Activated B cell treated with CpG ODN at 0.5 μM for 24 hours (primary cell): ENCODE measurements at regions not wholly inside any gene's neighbourhood (a gene's known extent, or its start where the extent isn't known, plus 50 kb on each side); places are given as distances from the start of the nearest gene placed in this dataset.
"Not testable (repeated sequence)": the region's sequence is repeated elsewhere in the genome, so short reads cannot be mapped to it uniquely, and the experiment has no call there.

Source experiments
- ATAC-seq: fragments of 200-7000 bp; cut with Tn5 transposase; one replicate; pipeline ENCODE4 v1.10.0; 2021; ENCODE audit warnings: low read depth, mild to moderate bottlenecking, moderate library complexity
- CTCF ChIA-PET: fragments of 350-600 bp; sonication (Branson Sonifier 250); formaldehyde crosslinking; loops from one replicate; lab custom pipeline; 2021; ENCODE audit warnings: antibody characterized with exemption; lab: Charles Lee
- POLR2A ChIA-PET: fragments of 350-600 bp; sonication (Branson Sonifier 250); formaldehyde crosslinking; loops from one replicate; lab custom pipeline; 2021; ENCODE audit warnings: antibody characterized with exemption; lab: Charles Lee
- DNase-seq: peaks from one replicate; pipeline ENCODE4 v3.0.0; 2022
- H3K27ac Mint-ChIP-seq: one replicate; pipeline ENCODE4 v1.8.0; 2020; ENCODE audit warnings: mixed read lengths
- H3K27me3 Mint-ChIP-seq: one replicate; pipeline ENCODE4 v1.8.0; 2021; ENCODE audit warnings: mixed read lengths
- H3K36me3 Mint-ChIP-seq: one replicate; pipeline ENCODE4 v1.8.0; 2021; ENCODE audit warnings: low read depth, mixed read lengths
- H3K4me1 Mint-ChIP-seq: one replicate; pipeline ENCODE4 v1.8.0; 2021; ENCODE audit warnings: mixed read lengths
- H3K4me3 Mint-ChIP-seq: one replicate; pipeline ENCODE4 v1.8.0; 2020; ENCODE audit warnings: mild to moderate bottlenecking, mixed read lengths
- H3K9me3 Mint-ChIP-seq: one replicate; pipeline ENCODE4 v1.8.0; 2020; ENCODE audit warnings: mixed read lengths
- intact Hi-C: fragments of 100-400 bp; cut with micrococcal nuclease; formaldehyde crosslinking; loops from one replicate; pipeline ENCODE4 v1.15.1; 2024
- TF ChIP-seq, protein P1 (sequence below): fragments of 200-600 bp; IDR thresholded peaks from one replicate; pipeline ENCODE4 v1.8.0; 2022; ENCODE audit warnings: antibody characterized with exemption, mild to moderate bottlenecking

DNA sequence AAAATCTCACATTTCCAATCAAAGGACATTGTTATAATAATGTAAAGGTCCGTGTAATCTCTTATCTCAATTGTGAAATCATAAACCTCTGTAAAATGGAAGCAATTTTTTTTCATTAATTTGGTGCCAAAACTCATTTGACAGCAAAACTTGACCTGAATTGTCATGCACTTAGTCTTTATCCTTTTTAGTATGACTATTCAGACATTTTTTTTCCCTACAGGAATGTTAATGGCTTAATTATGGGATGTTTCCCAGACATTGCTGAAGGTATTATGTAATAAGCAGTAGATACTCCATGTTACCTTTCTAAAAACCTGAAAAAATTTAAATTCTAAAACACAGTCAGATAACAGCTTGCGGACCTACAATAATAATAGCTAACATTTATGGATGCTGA, 228.9 kb downstream of the LHFPL1 start:
- POLR2A ChIA-PET, result no interaction called here
- intact Hi-C loops, result loop anchor here (5.0 kb wide), 1 partner anchor 544 kb away; no protein-coding TSS in a partner anchor
- CTCF ChIA-PET, result no interaction called here
- TF ChIP-seq, protein P1, sequence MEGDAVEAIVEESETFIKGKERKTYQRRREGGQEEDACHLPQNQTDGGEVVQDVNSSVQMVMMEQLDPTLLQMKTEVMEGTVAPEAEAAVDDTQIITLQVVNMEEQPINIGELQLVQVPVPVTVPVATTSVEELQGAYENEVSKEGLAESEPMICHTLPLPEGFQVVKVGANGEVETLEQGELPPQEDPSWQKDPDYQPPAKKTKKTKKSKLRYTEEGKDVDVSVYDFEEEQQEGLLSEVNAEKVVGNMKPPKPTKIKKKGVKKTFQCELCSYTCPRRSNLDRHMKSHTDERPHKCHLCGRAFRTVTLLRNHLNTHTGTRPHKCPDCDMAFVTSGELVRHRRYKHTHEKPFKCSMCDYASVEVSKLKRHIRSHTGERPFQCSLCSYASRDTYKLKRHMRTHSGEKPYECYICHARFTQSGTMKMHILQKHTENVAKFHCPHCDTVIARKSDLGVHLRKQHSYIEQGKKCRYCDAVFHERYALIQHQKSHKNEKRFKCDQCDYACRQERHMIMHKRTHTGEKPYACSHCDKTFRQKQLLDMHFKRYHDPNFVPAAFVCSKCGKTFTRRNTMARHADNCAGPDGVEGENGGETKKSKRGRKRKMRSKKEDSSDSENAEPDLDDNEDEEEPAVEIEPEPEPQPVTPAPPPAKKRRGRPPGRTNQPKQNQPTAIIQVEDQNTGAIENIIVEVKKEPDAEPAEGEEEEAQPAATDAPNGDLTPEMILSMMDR, result no peak
- ATAC-seq, result no peak
- Mint-ChIP-seq H3K27me3 (no peaks in the 10 kb centered on the region), H3K4me3 (no peak overlapping the region), H3K4me1 (no peaks in the 10 kb centered on the region), H3K9me3 (no peaks in the 10 kb centered on the region), H3K36me3 (no peaks in the 10 kb centered on the region), H3K27ac (no peak overlapping the region)
- no peak for DNase-seq

DNA sequence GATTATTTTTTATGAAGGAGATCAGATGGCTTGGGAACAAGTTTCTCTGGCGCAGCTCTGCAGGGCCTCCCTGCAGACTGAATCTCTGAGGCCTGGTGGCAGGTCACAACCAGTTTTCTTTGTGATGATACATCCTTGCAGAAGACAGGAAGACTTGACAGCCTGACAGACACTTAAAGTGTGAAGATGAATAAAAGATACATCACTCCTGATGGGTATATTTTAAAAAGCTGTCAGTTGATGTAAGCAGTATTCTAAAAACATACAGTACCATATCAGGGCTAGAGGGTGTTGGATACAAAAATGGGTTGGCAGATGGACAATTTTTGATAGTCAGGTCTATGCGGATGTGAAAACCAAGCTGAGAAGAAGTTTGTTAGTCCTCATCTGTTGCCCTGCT, 239.5 kb downstream of the LHFPL1 start:
- H3K4me1 Mint-ChIP-seq, result no peaks in the 10 kb centered on the region
- ChIA-PET CTCF (no interaction called here), POLR2A (no interaction called here)
- H3K27me3 Mint-ChIP-seq, result no peaks in the 10 kb centered on the region
- DNase-seq, result no peak
- intact Hi-C loops, result no loop called here
- H3K4me3 Mint-ChIP-seq, result no peak overlapping the region
- TF ChIP-seq, protein P1, result no peak
- H3K36me3 Mint-ChIP-seq, result no peaks in the 10 kb centered on the region
- no peak for ATAC-seq
- H3K27ac Mint-ChIP-seq, result no peak overlapping the region
- H3K9me3 Mint-ChIP-seq, result no peaks in the 10 kb centered on the region

DNA sequence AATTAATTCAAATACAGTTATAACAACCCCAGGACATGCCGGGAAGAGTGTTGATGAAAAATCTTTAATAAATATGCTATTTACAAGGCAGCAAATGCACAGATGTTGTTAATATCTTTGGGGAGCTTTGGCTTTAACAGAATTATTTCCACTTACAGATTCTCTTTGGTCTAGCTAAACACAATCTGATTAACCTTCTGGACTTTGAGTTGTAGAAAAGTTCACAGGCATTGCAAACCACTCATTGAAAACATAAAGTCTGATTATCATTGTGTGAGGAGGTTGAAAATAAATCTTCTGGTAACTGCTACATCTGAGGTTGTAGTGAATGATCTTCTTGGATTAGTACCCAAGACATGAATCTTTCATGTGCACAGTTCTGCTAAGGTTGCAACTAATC, 255.6 kb downstream of the LHFPL1 start:
- CTCF ChIA-PET, result no interaction called here
- H3K27me3 Mint-ChIP-seq, result no peaks in the 10 kb centered on the region
- no peak for ATAC-seq

GRCh38 chrX:112391313-112391712, 288.4 kb downstream of the LHFPL1 start:
- Mint-ChIP-seq H3K4me1 (no peaks in the 10 kb centered on the region), H3K27me3 (no peaks in the 10 kb centered on the region), H3K9me3 (peaks cover 2% of the 10 kb centered on the region), H3K4me3 (no peak overlapping the region), H3K36me3 (no peaks in the 10 kb centered on the region), H3K27ac (no peak overlapping the region)
- intact Hi-C loops, result no loop called here
- DNase-seq, result no peak
- CTCF ChIA-PET, result no interaction called here
- no peak for ATAC-seq
- POLR2A ChIA-PET, result no interaction called here
- TF ChIP-seq, protein P1, result no peak

More for the DNA sequence above, 255.6 kb downstream of the LHFPL1 start:
- Mint-ChIP-seq H3K4me3 (no peak overlapping the region), H3K9me3 (no peaks in the 10 kb centered on the region), H3K36me3 (no peaks in the 10 kb centered on the region), H3K27ac (no peak overlapping the region), H3K4me1 (no peaks in the 10 kb centered on the region)
- DNase-seq, result no peak
- TF ChIP-seq, protein P1, result no peak
- POLR2A ChIA-PET, result no interaction called here
- intact Hi-C loops, result no loop called here

- H3K4me3 Mint-ChIP-seq, H3K36me3 Mint-ChIP-seq, H3K27me3 Mint-ChIP-seq, ATAC-seq, DNase-seq, intact Hi-C loops, H3K9me3 Mint-ChIP-seq, POLR2A ChIA-PET, CTCF ChIA-PET, H3K27ac Mint-ChIP-seq, H3K4me1 Mint-ChIP-seq: not testable (repeated sequence)
Observed at GRCh38 chrX:112381649-112382298, 298.0 kb downstream of the LHFPL1 start.
